ENCODE measurements at regions not wholly inside any gene's neighbourhood (a gene's known extent, or its start where the extent isn't known, plus 50 kb on each side); places are given as distances from the start of the nearest gene placed in this dataset.

- ChIA-PET CTCF (no interaction called here), POLR2A (ENCODE audit: unreplicated experiment) (no interaction called here)
- Histone ChIP-seq H2BK20ac (ENCODE audit: low read depth, low read length) (no peak overlapping the region), H3K27ac (ENCODE audit: insufficient read depth, low read length) (no peak overlapping the region), H4K91ac (ENCODE audit: insufficient read depth, low read depth, low read length) (no peak overlapping the region), H3K18ac (ENCODE audit: low read depth, low read length) (no peak overlapping the region), H3K36me3 (ENCODE audit: control insufficient read depth, insufficient read depth, low read length) (no peaks in the 10 kb centered on the region), H3K23ac (ENCODE audit: low read depth, low read length) (no peak overlapping the region), H2BK15ac (ENCODE audit: low read depth, low read length) (no peak overlapping the region), H2AFZ (replicated peaks; ENCODE audit: low read length, poor library complexity) (no peak overlapping the region), H3K9me1 (ENCODE audit: insufficient read depth, low read length) (no peaks in the 10 kb centered on the region), H2AK5ac (ENCODE audit: low read depth, low read length) (no peak overlapping the region), H3K79me1 (ENCODE audit: low read depth in 1 of 2, low read length in 2 of 2) (no peaks in the 10 kb centered on the region), H4K20me1 (ENCODE audit: insufficient read depth, low read length) (no peaks in the 10 kb centered on the region), H3K56ac (ENCODE audit: extremely low read depth, insufficient read depth, low read length) (no peak overlapping the region), H4K8ac (ENCODE audit: low read depth in 2 of 2, low read length in 2 of 2) (no peak overlapping the region), H3K9me3 (ENCODE audit: control insufficient read depth, insufficient read depth, low read length) (no peaks in the 10 kb centered on the region), H2AK9ac (replicated peaks; ENCODE audit: low read depth, low read length, poor library complexity) (no peak overlapping the region), H3K4ac (ENCODE audit: low read depth, low read length) (no peak overlapping the region), H3K4me2 (ENCODE audit: low read depth, low read length) (no peak overlapping the region), H4K5ac (ENCODE audit: low read depth, low read length) (no peak overlapping the region), H3K14ac (replicated peaks; ENCODE audit: low read depth, low read length) (no peak overlapping the region), H3K9ac (ENCODE audit: low read depth, low read length) (no peak overlapping the region), H3K4me1 (ENCODE audit: control insufficient read depth, insufficient read depth, low read length) (no peaks in the 10 kb centered on the region), H2BK120ac (ENCODE audit: low read depth, low read length) (no peak overlapping the region), H3K27me3 (ENCODE audit: control insufficient read depth, insufficient read depth, low read length) (no peaks in the 10 kb centered on the region), H3K4me3 (ENCODE audit: insufficient read depth, low read depth, low read length) (no peak overlapping the region), H2BK5ac (ENCODE audit: low read depth, low read length, poor library complexity, severe bottlenecking) (no peak overlapping the region)
- intact Hi-C loops (cut with micrococcal nuclease) (no loop called here), in situ Hi-C loops (cut with MboI; ENCODE audit: low sequenced_read_pairs) (no loop called here), dilution Hi-C loops (cut with HindIII; ENCODE audit: low sequenced_read_pairs, unreplicated experiment) (no loop called here)
- WGBS, 2 experiments (ENCODE audit: extremely low coverage in 2 of 2, insufficient read length in 1 of 2): no CpG with 5 or more reads among the region's 3 CpGs
- no peak for ATAC-seq (ENCODE audit: low read depth)
- DNase-seq: no peak
- TF ChIP-seq CEBPB (IDR thresholded peaks at IDR 0.05; ENCODE audit: low read depth, low read length) (no peak), MXI1 (IDR thresholded peaks at IDR 0.05; ENCODE audit: borderline replicate concordance, low read depth, low read length) (no peak), SMC3 (IDR thresholded peaks at IDR 0.05; ENCODE audit: low read depth, low read length) (no peak), USF2 (IDR thresholded peaks at IDR 0.05; ENCODE audit: low read depth, low read length) (no peak), POLR2A (IDR thresholded peaks at IDR 0.05; ENCODE audit: low read depth, low read length) (no peak), NFE2L2 (IDR thresholded peaks at IDR 0.05; ENCODE audit: low read depth, low read length) (no peak), MAZ (IDR thresholded peaks at IDR 0.05; ENCODE audit: borderline replicate concordance, low read depth, low read length) (no peak)
- no TSS peak for BruUV-seq (replicated peaks)
These were observed 307.4 kb downstream of the MAN2A1 start for GRCh38 chr5:109997161-109997560.

All from IMR-90 (cell line).